HL-60 (cell line): ENCODE measurements at regions not wholly inside any gene's neighbourhood (a gene's known extent, or its start where the extent isn't known, plus 50 kb on each side); places are given as distances from the start of the nearest gene placed in this dataset.
"Not testable (repeated sequence)": the region's sequence is repeated elsewhere in the genome, so short reads cannot be mapped to it uniquely, and the experiment has no call there.

ENCODE experiments used
- DNase-seq, 2 experiments: peaks; one replicate each; pipeline ENCODE4 v3.0.0-alpha.2; 2010 to 2020; ENCODE audit warnings: low read depth in 1 of 2, low spot score in 1 of 2
- H3K27ac ChIP-seq: fragments of 250-450 bp; sonication (Bioruptor Pico); replicated peaks from 2 replicates; pipeline ENCODE4 v1.5.1; 2020; ENCODE audit warnings: mild to moderate bottlenecking, moderate library complexity
- H3K27me3 ChIP-seq: fragments of 250-450 bp; sonication (Bioruptor Pico); 2 replicates; pipeline ENCODE4 v1.5.1; 2021; ENCODE audit warnings: mild to moderate bottlenecking, moderate library complexity; ENCODE audit not compliant: insufficient read depth, poor library complexity, severe bottlenecking
- H3K4me3 ChIP-seq: replicated peaks from 2 replicates; pipeline ENCODE4 v1.5.1; 2011; ENCODE audit warnings: mild to moderate bottlenecking, control low read depth, low read length; ENCODE audit not compliant: insufficient read depth
- CTCF ChIP-seq: IDR thresholded peaks from one replicate; pipeline ENCODE4 v1.5.1; 2011; ENCODE audit warnings: low read length, control low read depth, inconsistent platforms; ENCODE audit not compliant: insufficient read depth
- GABPA ChIP-seq: IDR thresholded peaks from 2 replicates; pipeline ENCODE4 v1.6.1; 2012; ENCODE audit warnings: low read depth
- POLR2AphosphoS5 ChIP-seq: IDR thresholded peaks from 2 replicates; pipeline ENCODE4 v1.6.1; 2012; ENCODE audit warnings: low read depth
- REST ChIP-seq: IDR thresholded peaks from 2 replicates; pipeline ENCODE4 v1.6.1; 2012; ENCODE audit warnings: low read depth; ENCODE audit not compliant: insufficient replicate concordance
- SPI1 ChIP-seq: IDR thresholded peaks from 2 replicates; pipeline ENCODE4 v1.6.1; 2012; ENCODE audit warnings: low read depth, mild to moderate bottlenecking, borderline replicate concordance

- DNase-seq, result no peak
- TF ChIP-seq CTCF (no peak), REST (no peak), POLR2AphosphoS5 (no peak), GABPA (no peak), SPI1 (no peak)
- Histone ChIP-seq H3K4me3 (no peak overlapping the region), H3K27ac (no peak overlapping the region), H3K27me3 (no peaks in the 10 kb centered on the region)
These were observed 384.0 kb upstream of the FOXG1 start for GRCh38 chr14:28382444-28383190.

- DNase-seq, result no peak
- TF ChIP-seq SPI1 (no peak), REST (no peak), GABPA (no peak), POLR2AphosphoS5 (no peak), CTCF (no peak)
- no peaks in the 10 kb centered on the region for H3K27me3 ChIP-seq
- H3K27ac ChIP-seq, result no peak overlapping the region
- no peak overlapping the region for H3K4me3 ChIP-seq
These were observed 368.1 kb upstream of the FOXG1 start for GRCh38 chr14:28398506-28398905.

- not testable (repeated sequence) for H3K27ac ChIP-seq, H3K27me3 ChIP-seq, DNase-seq, H3K4me3 ChIP-seq
These were observed 364.9 kb upstream of the FOXG1 start for GRCh38 chr14:28401705-28402104.

- TF ChIP-seq GABPA (no peak), REST (no peak), SPI1 (no peak), POLR2AphosphoS5 (no peak), CTCF (no peak)
- Histone ChIP-seq H3K27ac (no peak overlapping the region), H3K4me3 (no peak overlapping the region), H3K27me3 (no peaks in the 10 kb centered on the region)
- no peak for DNase-seq
These were observed 360.4 kb upstream of the FOXG1 start for GRCh38 chr14:28406196-28406595.
